Epithelial cell of esophagus (primary cell): ENCODE measurements at regions not wholly inside any gene's neighbourhood (a gene's known extent, or its start where the extent isn't known, plus 50 kb on each side); places are given as distances from the start of the nearest gene placed in this dataset.

ENCODE experiments used
- DNase-seq: peaks from one replicate; pipeline ENCODE4 v3.0.0; 2010; ENCODE audit warnings: low read depth
- H3K4me3 ChIP-seq: 2 replicates; pipeline ENCODE4 v1.5.1; 2011; ENCODE audit warnings: mild to moderate bottlenecking, low read length, control low read depth
- CTCF ChIP-seq: IDR thresholded peaks from 2 replicates; pipeline ENCODE4 v1.5.1; 2011; ENCODE audit warnings: low read depth, mild to moderate bottlenecking, low read length, control low read depth, inconsistent platforms; ENCODE audit not compliant: insufficient read depth; ENCODE audit errors: missing control alignments

GRCh38 chr6:79755967-79756366 is 124.8 kb downstream of the SH3BGRL2 start:
- DNase-seq, result no peak
- no peak for TF ChIP-seq CTCF
- H3K4me3 ChIP-seq, result no peak overlapping the region
